Esophagus muscularis mucosa (tissue), 4 donors: ENCODE measurements at regions not wholly inside any gene's neighbourhood (a gene's known extent, or its start where the extent isn't known, plus 50 kb on each side); places are given as distances from the start of the nearest gene placed in this dataset.
"Not testable (repeated sequence)": the region's sequence is repeated elsewhere in the genome, so short reads cannot be mapped to it uniquely, and the experiment has no call there.

ENCODE experiments used
- DNase-seq: peaks from one replicate; pipeline ENCODE4 v3.0.0-alpha.2; 2017; ENCODE audit errors: extremely low spot score
- H3K27ac ChIP-seq, 4 donors: fragments of 200-600 bp; sonication (generic); replicated peaks in 1 of 4; 1 replicate in 3 of 4; 2 replicates in 1 of 4; pipeline ENCODE4 v1.5.1; 2016 to 2019; ENCODE audit warnings: mild to moderate bottlenecking in 1 of 4
- H3K27me3 ChIP-seq, 4 donors: fragments of 200-600 bp; sonication (generic); one replicate each; pipeline versions ENCODE4 v1.5.1 to v1.6.0; 2016 to 2019
- H3K36me3 ChIP-seq, 4 donors: fragments of 200-600 bp; sonication (generic); one replicate each; pipeline ENCODE4 v1.5.1; 2016 to 2019
- H3K4me1 ChIP-seq, 4 donors: fragments of 200-600 bp; sonication (generic); one replicate each; pipeline ENCODE4 v1.5.1; 2016 to 2019
- H3K4me3 ChIP-seq, 4 donors: fragments of 200-600 bp; sonication (generic); 1 replicate in 2 of 4; 2 replicates in 2 of 4; pipeline ENCODE4 v1.5.1; 2016 to 2019; ENCODE audit warnings: mild to moderate bottlenecking in 4 of 4, moderate library complexity in 1 of 4
- H3K9me3 ChIP-seq, 4 donors: fragments of 200-600 bp; sonication (generic); 1 replicate in 3 of 4; 2 replicates in 1 of 4; pipeline ENCODE4 v1.5.1; 2016 to 2019
- CTCF ChIP-seq, 3 experiments: fragments of 200-600 bp in 2 of 3; fragments of 450-650 bp in 1 of 3; sonication (generic) in 2 of 3; IDR thresholded peaks; one replicate each; pipeline ENCODE4 v1.5.1; 2017 to 2019; ENCODE audit warnings: antibody characterized with exemption in 3 of 3, mild to moderate bottlenecking in 2 of 3, moderate library complexity in 1 of 3
- EP300 ChIP-seq: sonication (generic); formaldehyde crosslinking; IDR thresholded peaks from one replicate; pipeline ENCODE4 v1.6.1; 2017; ENCODE audit warnings: antibody characterized with exemption
- POLR2A ChIP-seq: fragments of 450-650 bp; IDR thresholded peaks from one replicate; pipeline ENCODE4 v1.6.1; 2017; ENCODE audit warnings: antibody characterized with exemption, moderate library complexity, mild to moderate bottlenecking, low read depth
- POLR2AphosphoS5 ChIP-seq, 2 donors: sonication (generic); formaldehyde crosslinking; IDR thresholded peaks; one replicate each; pipeline ENCODE4 v1.6.1; 2017; ENCODE audit warnings: antibody characterized with exemption in 2 of 2
- WGBS: methylation state at CpG from one replicate; pipeline ENCODE4 v1.1.5; 2018; 5-methylcytosine and 5-hydroxymethylcytosine counted together
- intact Hi-C: fragments of 100-400 bp; cut with DNase I; formaldehyde crosslinking; loops from one replicate; pipeline ENCODE4 v1.15.1; 2023

GRCh38 chr3:18086078-18086477 lies 339.1 kb downstream of the SATB1 start:
- TF ChIP-seq POLR2AphosphoS5 (IDR thresholded peaks at IDR 0.05): no peak
- no peak for TF ChIP-seq EP300
- no peak for TF ChIP-seq POLR2A
- TF ChIP-seq CTCF (IDR thresholded peaks at IDR 0.05): no peak
- no peak for DNase-seq
- H3K9me3 ChIP-seq: no peaks in the 10 kb centered on the region
- no peaks in the 10 kb centered on the region for H3K27me3 ChIP-seq
- intact Hi-C loops: no loop called here
- no peak overlapping the region for H3K27ac ChIP-seq
- H3K4me3 ChIP-seq: no peak overlapping the region
- no peaks in the 10 kb centered on the region for H3K36me3 ChIP-seq
- H3K4me1 ChIP-seq: no peaks in the 10 kb centered on the region
- WGBS: 72% methylated on average over 7 of the region's 7 CpGs

- no peak overlapping the region for H3K4me3 ChIP-seq
- no peaks in the 10 kb centered on the region for H3K36me3 ChIP-seq
- H3K27ac ChIP-seq: no peak overlapping the region
- H3K4me1 ChIP-seq: no peaks in the 10 kb centered on the region
- 79% methylated on average over 4 of the region's 4 CpGs for WGBS
- TF ChIP-seq CTCF (IDR thresholded peaks at IDR 0.05) (no peak), POLR2AphosphoS5 (IDR thresholded peaks at IDR 0.05) (no peak), EP300 (no peak), POLR2A (no peak)
- DNase-seq: no peak
- H3K27me3 ChIP-seq: no peaks in the 10 kb centered on the region
- intact Hi-C loops: no loop called here
- no peaks in the 10 kb centered on the region for H3K9me3 ChIP-seq
Measured at GRCh38 chr3:18085429-18085828, 339.7 kb downstream of the SATB1 start.

- H3K4me3 ChIP-seq, H3K36me3 ChIP-seq, DNase-seq, intact Hi-C loops, H3K4me1 ChIP-seq, H3K27ac ChIP-seq, H3K27me3 ChIP-seq, H3K9me3 ChIP-seq: not testable (repeated sequence)
- 83% methylated on average over 1 of the region's 1 CpG for WGBS
Measured at GRCh38 chr3:18083273-18083590, 340.8 kb upstream of the TBC1D5 start.

- Histone ChIP-seq H3K4me1 (no peaks in the 10 kb centered on the region), H3K27ac (no peak overlapping the region), H3K36me3 (no peaks in the 10 kb centered on the region), H3K4me3 (no peak overlapping the region), H3K9me3 (no peaks in the 10 kb centered on the region), H3K27me3 (no peaks in the 10 kb centered on the region)
- intact Hi-C loops: no loop called here
- DNase-seq: no peak
- TF ChIP-seq CTCF (IDR thresholded peaks at IDR 0.05): no peak
- TF ChIP-seq POLR2A: no peak
- TF ChIP-seq POLR2AphosphoS5 (IDR thresholded peaks at IDR 0.05): no peak
- TF ChIP-seq EP300: no peak
- WGBS: 93% methylated on average over 3 of the region's 3 CpGs
Measured at GRCh38 chr3:18082551-18083272, 340.3 kb upstream of the TBC1D5 start.

GRCh38 chr3:18080198-18080689 lies 337.8 kb upstream of the TBC1D5 start:
- Histone ChIP-seq H3K27me3 (no peaks in the 10 kb centered on the region), H3K27ac (no peak overlapping the region), H3K9me3 (no peaks in the 10 kb centered on the region), H3K4me3 (no peak overlapping the region), H3K4me1 (no peaks in the 10 kb centered on the region), H3K36me3 (no peaks in the 10 kb centered on the region)
- intact Hi-C loops: no loop called here
- no peak for DNase-seq
- no peak for TF ChIP-seq EP300
- TF ChIP-seq CTCF (IDR thresholded peaks at IDR 0.05): no peak
- TF ChIP-seq POLR2AphosphoS5 (IDR thresholded peaks at IDR 0.05): no peak
- no peak for TF ChIP-seq POLR2A
